ENCODE measurements at regions not wholly inside any gene's neighbourhood (a gene's known extent, or its start where the extent isn't known, plus 50 kb on each side); places are given as distances from the start of the nearest gene placed in this dataset.

DNA sequence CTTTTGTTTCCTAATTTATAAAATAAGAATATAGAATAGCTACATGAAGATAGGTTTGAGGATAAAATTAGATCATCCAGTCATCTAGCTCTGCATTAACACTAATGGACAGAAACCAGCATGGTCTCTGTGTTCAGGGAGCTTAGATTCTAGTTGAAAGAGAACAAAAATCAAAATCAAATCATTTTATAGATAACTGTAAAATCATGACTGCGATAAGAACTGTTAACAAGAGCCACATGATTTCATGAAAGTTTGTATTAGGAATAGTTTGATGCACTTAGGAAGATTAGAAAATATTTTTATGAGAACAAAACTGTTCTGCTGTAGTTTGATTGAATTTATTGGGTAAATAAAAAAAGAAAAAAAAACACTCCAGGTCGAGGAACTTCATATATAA lies 1074.7 kb downstream of the MAT2B start:
- Histone ChIP-seq H3K4me3 (replicated peaks; ENCODE audit: low read depth, low read length) (no peak overlapping the region), H3K36me3 (ENCODE audit: control insufficient read depth, insufficient read depth, low read length) (no peaks in the 10 kb centered on the region), H3K27me3 (replicated peaks; ENCODE audit: control insufficient read depth, insufficient read depth, low read length) (no peaks in the 10 kb centered on the region)
- no peak for DNase-seq (ENCODE audit: extremely low read depth, insufficient read length)
- TF ChIP-seq, protein P1, sequence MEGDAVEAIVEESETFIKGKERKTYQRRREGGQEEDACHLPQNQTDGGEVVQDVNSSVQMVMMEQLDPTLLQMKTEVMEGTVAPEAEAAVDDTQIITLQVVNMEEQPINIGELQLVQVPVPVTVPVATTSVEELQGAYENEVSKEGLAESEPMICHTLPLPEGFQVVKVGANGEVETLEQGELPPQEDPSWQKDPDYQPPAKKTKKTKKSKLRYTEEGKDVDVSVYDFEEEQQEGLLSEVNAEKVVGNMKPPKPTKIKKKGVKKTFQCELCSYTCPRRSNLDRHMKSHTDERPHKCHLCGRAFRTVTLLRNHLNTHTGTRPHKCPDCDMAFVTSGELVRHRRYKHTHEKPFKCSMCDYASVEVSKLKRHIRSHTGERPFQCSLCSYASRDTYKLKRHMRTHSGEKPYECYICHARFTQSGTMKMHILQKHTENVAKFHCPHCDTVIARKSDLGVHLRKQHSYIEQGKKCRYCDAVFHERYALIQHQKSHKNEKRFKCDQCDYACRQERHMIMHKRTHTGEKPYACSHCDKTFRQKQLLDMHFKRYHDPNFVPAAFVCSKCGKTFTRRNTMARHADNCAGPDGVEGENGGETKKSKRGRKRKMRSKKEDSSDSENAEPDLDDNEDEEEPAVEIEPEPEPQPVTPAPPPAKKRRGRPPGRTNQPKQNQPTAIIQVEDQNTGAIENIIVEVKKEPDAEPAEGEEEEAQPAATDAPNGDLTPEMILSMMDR (IDR thresholded peaks at IDR 0.05; ENCODE audit: insufficient read depth, low read length, poor library complexity, severe bottlenecking): no peak

DNA sequence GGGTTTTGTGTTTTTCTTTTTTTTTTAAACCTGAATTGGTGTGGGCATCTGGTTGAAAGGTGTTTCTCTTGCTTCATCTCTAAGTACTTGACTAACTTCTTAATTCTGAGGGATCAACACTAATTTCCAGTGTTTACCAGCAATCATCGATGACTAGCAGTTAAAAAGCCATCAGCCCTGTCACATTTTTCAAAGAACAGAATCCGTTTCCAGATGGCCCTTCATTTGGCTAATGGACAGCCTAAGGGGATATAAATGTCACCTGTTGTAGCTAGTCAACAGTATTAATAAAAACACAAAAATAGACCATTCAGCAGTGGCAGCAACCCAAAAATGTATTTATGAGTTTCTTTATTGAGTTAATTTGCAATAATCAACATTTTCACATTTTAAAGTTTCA lies 1076.5 kb downstream of the MAT2B start:
- Histone ChIP-seq H3K27me3 (replicated peaks; ENCODE audit: control insufficient read depth, insufficient read depth, low read length) (no peaks in the 10 kb centered on the region), H3K36me3 (ENCODE audit: control insufficient read depth, insufficient read depth, low read length) (no peaks in the 10 kb centered on the region), H3K4me3 (replicated peaks; ENCODE audit: low read depth, low read length) (no peak overlapping the region)
- DNase-seq (ENCODE audit: extremely low read depth, insufficient read length): no peak
- TF ChIP-seq, protein P1 (IDR thresholded peaks at IDR 0.05; ENCODE audit: insufficient read depth, low read length, poor library complexity, severe bottlenecking): no peak

DNA sequence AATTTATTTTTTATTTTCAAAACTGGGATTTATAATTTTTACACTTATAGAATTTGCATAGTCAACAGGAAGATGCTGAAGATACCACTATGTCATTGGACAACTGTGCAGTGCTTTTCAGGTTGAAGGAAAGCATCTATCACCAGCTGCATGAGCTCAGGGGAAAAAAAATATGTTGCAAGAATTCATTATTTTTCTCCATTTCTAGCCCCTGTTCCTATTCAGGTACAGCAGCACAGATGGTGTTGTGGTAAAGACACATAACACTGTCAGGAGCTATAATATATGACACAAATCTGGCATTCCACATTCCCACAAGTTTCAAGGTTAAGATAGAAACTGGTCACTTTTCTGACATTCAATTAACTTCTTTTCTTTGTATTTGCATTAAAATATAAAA lies 1088.6 kb downstream of the MAT2B start:
- TF ChIP-seq, protein P1 (IDR thresholded peaks at IDR 0.05; ENCODE audit: insufficient read depth, low read length, poor library complexity, severe bottlenecking): no peak
- H3K36me3 ChIP-seq (ENCODE audit: control insufficient read depth, insufficient read depth, low read length): no peaks in the 10 kb centered on the region
- H3K4me3 ChIP-seq (replicated peaks; ENCODE audit: low read depth, low read length): no peak overlapping the region
- no peak for DNase-seq (ENCODE audit: extremely low read depth, insufficient read length)
- no peaks in the 10 kb centered on the region for H3K27me3 ChIP-seq (replicated peaks; ENCODE audit: control insufficient read depth, insufficient read depth, low read length)

DNA sequence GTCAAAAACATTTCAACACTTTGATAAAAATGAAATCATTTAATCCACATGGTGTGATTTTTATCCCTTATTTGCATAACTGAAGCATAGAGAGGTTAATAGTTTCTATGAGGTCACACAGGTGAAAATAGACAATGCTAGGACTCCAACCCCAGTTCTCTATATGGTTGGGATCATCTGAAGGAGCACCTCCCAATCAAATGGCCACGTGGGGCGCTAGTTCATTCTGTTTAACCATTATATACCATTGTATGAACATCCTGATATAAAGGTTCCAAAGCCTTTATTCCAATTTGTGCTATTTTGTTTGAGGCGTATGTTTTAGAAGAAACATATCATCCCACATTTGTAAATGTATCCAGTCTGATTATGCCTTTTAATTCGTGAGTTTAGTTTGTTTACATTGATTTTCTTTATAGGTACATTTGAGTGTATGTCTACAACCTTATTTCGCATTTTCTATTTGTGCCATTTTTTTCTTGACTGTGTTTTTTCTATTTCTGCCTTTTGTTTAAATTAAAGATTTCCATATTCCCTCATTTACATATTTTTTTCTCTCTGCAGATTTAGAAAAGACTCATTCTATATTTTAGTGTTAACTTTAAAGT lies 1092.0 kb downstream of the MAT2B start:
- Histone ChIP-seq H3K36me3 (ENCODE audit: control insufficient read depth, insufficient read depth, low read length) (no peaks in the 10 kb centered on the region), H3K27me3 (replicated peaks; ENCODE audit: control insufficient read depth, insufficient read depth, low read length) (no peaks in the 10 kb centered on the region), H3K4me3 (replicated peaks; ENCODE audit: low read depth, low read length) (no peak overlapping the region)
- TF ChIP-seq, protein P1 (IDR thresholded peaks at IDR 0.05; ENCODE audit: insufficient read depth, low read length, poor library complexity, severe bottlenecking): peak; percentile 41
- DNase-seq (ENCODE audit: extremely low read depth, insufficient read length): no peak

DNA sequence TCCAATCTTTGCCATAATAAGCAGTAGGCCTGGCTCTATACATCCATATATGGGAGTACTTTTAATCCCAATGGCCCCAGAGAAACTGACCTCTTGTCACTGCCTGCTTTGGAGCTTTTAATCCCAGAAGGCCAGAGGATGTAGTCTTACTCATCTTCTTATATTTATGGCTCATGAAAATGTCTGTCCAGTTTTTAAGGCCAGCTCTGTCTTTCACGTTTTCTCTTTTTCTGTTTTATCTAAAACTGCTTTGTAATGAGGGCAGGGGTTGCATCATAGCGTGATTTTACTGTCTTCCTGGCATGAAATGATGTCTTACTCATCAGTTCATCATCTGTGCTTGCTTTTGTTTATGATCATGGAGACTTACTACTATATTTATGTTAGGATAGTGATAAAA lies 1094.9 kb downstream of the MAT2B start:
- no peaks in the 10 kb centered on the region for H3K36me3 ChIP-seq (ENCODE audit: control insufficient read depth, insufficient read depth, low read length)
- no peak for DNase-seq (ENCODE audit: extremely low read depth, insufficient read length)
- no peaks in the 10 kb centered on the region for H3K27me3 ChIP-seq (replicated peaks; ENCODE audit: control insufficient read depth, insufficient read depth, low read length)
- TF ChIP-seq, protein P1 (IDR thresholded peaks at IDR 0.05; ENCODE audit: insufficient read depth, low read length, poor library complexity, severe bottlenecking): no peak
- H3K4me3 ChIP-seq (replicated peaks; ENCODE audit: low read depth, low read length): no peak overlapping the region
